ENCODE measurements at regions not wholly inside any gene's neighbourhood (a gene's known extent, or its start where the extent isn't known, plus 50 kb on each side); places are given as distances from the start of the nearest gene placed in this dataset.

DNA sequence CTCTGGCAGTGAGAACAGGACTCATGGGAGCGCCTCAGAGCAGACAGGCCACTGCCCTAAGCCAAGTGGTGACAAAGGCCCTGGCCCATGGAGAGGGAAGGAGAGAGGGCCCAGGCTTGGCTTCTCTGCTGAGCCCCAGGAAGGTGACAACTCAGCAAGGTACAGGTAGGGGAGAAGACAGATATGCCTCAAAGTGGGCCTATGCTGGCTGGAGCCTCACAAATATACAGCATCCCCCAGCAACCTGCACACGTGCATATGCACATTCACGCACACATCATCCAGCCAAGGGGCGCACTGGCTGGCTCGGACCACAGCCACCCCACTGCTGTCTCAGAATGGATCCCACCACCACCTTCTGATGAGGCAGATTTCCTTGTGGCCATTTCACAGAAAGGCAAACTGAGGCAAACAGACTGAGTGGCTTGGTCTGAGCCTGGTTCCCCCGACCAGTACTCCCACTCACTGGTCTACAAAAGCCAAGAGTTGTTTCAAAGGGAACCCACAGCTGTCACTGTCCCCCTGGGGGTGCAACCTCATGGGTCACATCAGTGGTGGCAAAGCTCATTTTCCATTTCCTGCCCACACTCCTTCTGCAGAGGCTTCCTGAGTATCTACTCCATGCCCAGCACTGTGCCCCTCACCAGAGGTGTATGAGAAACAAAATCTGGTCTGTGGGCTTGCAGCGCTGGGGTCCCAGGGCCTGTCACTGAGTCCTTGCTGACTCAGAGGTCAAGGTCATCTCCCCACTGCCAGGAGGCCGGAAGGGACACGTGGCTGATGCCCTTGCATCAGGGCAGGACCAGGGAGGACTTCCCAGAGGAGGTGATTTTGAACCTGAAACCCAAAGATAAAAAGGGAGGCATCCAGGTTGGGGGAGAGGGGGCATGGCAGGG lies 67.3 kb upstream of the PRR5 start:
- TF ChIP-seq, protein P1, sequence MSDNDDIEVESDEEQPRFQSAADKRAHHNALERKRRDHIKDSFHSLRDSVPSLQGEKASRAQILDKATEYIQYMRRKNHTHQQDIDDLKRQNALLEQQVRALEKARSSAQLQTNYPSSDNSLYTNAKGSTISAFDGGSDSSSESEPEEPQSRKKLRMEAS (IDR thresholded peaks at IDR 0.05), result no peak
- TF ChIP-seq HDAC2 (IDR thresholded peaks at IDR 0.05) (no peak), RAD21 (conservative IDR thresholded peaks at IDR 0.05 in 1 of 2, IDR thresholded peaks at IDR 0.05 in 1 of 2) (no peak), MYC (IDR thresholded peaks at IDR 0.05; ENCODE audit: borderline replicate concordance, low read length) (no peak)
- H3K4me2 ChIP-seq, result no peak overlapping the region
- no peak overlapping the region for H3K27ac ChIP-seq
- ChIA-PET POLR2A (no interaction called here), CTCF (interaction anchor here (1.1 to 2.0 kb wide), 3 partner anchors 8 to 641 kb away, joined by 3 to 6 read pairs (median 3); no protein-coding TSS in a partner anchor)
- H3K4me3 ChIP-seq, result no peak overlapping the region
- WGBS (ENCODE audit: missing lambda C conversion rate), result 47% methylated on average over 7 of the region's 9 CpGs
- H3K9me3 ChIP-seq, result no peaks in the 10 kb centered on the region
- no peak for FAIRE-seq
- no peak for DNase-seq (ENCODE audit: low read depth in 1 of 2, low spot score in 1 of 2)
- ATAC-seq, result no peak
- H3K4me1 ChIP-seq, result no peaks in the 10 kb centered on the region

DNA sequence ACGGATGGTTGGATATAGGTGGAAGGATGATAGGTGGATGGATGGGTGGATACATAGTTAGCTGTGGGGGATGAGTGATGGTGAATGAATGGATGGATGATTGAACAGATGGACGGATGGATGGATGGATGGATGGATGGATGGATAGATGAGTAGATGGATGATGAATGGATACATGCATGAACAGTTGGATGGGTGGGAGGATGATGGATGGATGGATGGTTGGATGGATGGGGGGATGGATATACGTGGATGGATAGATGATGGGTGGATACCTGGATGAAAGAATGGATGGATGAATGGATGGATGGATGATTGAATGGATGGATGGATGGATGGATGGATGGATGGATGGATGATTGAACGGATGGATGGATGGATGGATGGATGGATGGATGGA lies 68.4 kb upstream of the PRR5 start:
- Histone ChIP-seq H3K4me3 (no peak overlapping the region), H3K27ac (no peak overlapping the region), H3K4me1 (no peaks in the 10 kb centered on the region), H3K4me2 (no peak overlapping the region), H3K9me3 (no peaks in the 10 kb centered on the region)
- POLR2A ChIA-PET, result no interaction called here
- FAIRE-seq (no peak), DNase-seq (ENCODE audit: low read depth in 1 of 2, low spot score in 1 of 2) (no peak), ATAC-seq (no peak)
- 34% methylated on average over 4 of the region's 4 CpGs for WGBS (ENCODE audit: missing lambda C conversion rate)
- CTCF ChIA-PET, result no interaction called here
- TF ChIP-seq SMC3 (IDR thresholded peaks at IDR 0.05), result no peak
- TF ChIP-seq, protein P2, sequence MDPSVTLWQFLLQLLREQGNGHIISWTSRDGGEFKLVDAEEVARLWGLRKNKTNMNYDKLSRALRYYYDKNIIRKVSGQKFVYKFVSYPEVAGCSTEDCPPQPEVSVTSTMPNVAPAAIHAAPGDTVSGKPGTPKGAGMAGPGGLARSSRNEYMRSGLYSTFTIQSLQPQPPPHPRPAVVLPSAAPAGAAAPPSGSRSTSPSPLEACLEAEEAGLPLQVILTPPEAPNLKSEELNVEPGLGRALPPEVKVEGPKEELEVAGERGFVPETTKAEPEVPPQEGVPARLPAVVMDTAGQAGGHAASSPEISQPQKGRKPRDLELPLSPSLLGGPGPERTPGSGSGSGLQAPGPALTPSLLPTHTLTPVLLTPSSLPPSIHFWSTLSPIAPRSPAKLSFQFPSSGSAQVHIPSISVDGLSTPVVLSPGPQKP (IDR thresholded peaks at IDR 0.05; ENCODE audit: low read depth, low read length), result no peak
- no peak for TF ChIP-seq ZSCAN20 (CRISPR knock-in tag; IDR thresholded peaks at IDR 0.05)
- TF ChIP-seq MAZ (IDR thresholded peaks at IDR 0.05; ENCODE audit: borderline replicate concordance, low read depth, low read length), result no peak
- no peak for TF ChIP-seq EHF (CRISPR knock-in tag; IDR thresholded peaks at IDR 0.05)
- no peak for TF ChIP-seq ZFP36 (IDR thresholded peaks at IDR 0.05; ENCODE audit: borderline replicate concordance, partially characterized antibody)
- TF ChIP-seq MAFK (IDR thresholded peaks at IDR 0.05; ENCODE audit: partially characterized antibody), result no peak
- no peak for TF ChIP-seq HDAC2 (IDR thresholded peaks at IDR 0.05)
- no peak for TF ChIP-seq POLR2A (IDR thresholded peaks at IDR 0.05; ENCODE audit: low read length)
- no peak for TF ChIP-seq KDM5A (IDR thresholded peaks at IDR 0.05)
- no peak for TF ChIP-seq CBX8 (IDR thresholded peaks at IDR 0.05)
- TF ChIP-seq EP300 (IDR thresholded peaks at IDR 0.05), result no peak
- no peak for TF ChIP-seq JUN (IDR thresholded peaks at IDR 0.05)
- TF ChIP-seq, protein P3, sequence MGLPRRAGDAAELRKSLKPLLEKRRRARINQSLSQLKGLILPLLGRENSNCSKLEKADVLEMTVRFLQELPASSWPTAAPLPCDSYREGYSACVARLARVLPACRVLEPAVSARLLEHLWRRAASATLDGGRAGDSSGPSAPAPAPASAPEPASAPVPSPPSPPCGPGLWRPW (IDR thresholded peaks at IDR 0.05), result no peak
- no peak for TF ChIP-seq FOSL2 (IDR thresholded peaks at IDR 0.05)
- TF ChIP-seq FOSL2 (CRISPR knock-in tag; IDR thresholded peaks at IDR 0.05), result no peak
- no peak for TF ChIP-seq NPAS2 (CRISPR knock-in tag; IDR thresholded peaks at IDR 0.05; ENCODE audit: borderline replicate concordance)
- no peak for TF ChIP-seq HOXB13 (CRISPR knock-in tag; IDR thresholded peaks at IDR 0.05; ENCODE audit: low read depth)

DNA sequence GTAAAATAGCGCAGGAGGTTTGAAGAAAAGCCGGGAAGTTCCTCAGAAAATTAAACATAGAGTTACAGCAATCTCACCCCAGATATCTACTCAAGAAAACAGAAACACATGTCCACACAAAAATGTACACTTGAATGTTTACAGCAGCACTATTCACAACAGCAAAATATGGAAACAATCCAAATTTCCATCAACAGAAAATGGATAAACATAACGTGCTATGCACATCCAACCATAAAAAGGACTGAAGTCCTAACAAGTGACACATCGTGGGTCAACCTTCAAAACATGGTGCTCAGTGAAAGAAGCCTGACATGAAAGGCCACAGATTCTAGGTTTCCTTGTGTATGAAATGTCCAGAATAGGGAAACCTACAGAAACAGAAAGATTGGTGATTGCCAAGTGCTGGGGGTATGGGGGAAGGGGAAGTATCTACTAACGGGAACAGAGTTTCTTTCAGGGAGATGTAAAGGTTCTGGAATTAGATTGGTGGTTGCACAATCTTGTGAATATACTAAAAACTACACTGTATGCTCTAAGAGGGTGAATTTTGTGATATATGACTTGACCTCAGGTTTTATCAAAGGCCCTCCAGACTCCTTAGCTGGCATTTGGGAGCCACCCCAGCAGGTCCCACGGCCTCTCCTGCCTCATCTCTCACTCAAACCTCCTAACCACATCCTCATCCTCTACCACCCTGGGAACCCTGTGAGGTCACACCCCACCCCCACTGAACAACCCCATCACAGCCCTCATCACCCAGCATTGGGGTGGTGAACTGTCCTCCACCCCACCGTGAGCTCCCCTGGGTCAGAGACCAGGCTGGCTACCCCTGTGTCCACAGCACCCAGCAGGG lies 69.2 kb upstream of the PRR5 start:
- DNase-seq (ENCODE audit: low read depth in 1 of 2, low spot score in 1 of 2), result no peak
- 31% methylated on average over 6 of the region's 7 CpGs for WGBS (ENCODE audit: missing lambda C conversion rate)
- no peak for ATAC-seq
- ChIA-PET CTCF (no interaction called here), POLR2A (no interaction called here)
- no peak overlapping the region for H3K27ac ChIP-seq
- no peak overlapping the region for H3K4me2 ChIP-seq
- no peaks in the 10 kb centered on the region for H3K4me1 ChIP-seq
- no peak overlapping the region for H3K4me3 ChIP-seq
- H3K9me3 ChIP-seq, result no peaks in the 10 kb centered on the region
- FAIRE-seq, result no peak
- TF ChIP-seq KDM5A (IDR thresholded peaks at IDR 0.05), result no peak
- no peak for TF ChIP-seq KDM1A (IDR thresholded peaks at IDR 0.05; ENCODE audit: low read depth)
- TF ChIP-seq, protein P4, sequence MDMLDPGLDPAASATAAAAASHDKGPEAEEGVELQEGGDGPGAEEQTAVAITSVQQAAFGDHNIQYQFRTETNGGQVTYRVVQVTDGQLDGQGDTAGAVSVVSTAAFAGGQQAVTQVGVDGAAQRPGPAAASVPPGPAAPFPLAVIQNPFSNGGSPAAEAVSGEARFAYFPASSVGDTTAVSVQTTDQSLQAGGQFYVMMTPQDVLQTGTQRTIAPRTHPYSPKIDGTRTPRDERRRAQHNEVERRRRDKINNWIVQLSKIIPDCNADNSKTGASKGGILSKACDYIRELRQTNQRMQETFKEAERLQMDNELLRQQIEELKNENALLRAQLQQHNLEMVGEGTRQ (IDR thresholded peaks at IDR 0.05), result no peak
- no peak for TF ChIP-seq HDAC2 (IDR thresholded peaks at IDR 0.05)
- no peak for TF ChIP-seq RCOR1 (IDR thresholded peaks at IDR 0.05; ENCODE audit: low read depth, low read length)
- TF ChIP-seq, protein P5, sequence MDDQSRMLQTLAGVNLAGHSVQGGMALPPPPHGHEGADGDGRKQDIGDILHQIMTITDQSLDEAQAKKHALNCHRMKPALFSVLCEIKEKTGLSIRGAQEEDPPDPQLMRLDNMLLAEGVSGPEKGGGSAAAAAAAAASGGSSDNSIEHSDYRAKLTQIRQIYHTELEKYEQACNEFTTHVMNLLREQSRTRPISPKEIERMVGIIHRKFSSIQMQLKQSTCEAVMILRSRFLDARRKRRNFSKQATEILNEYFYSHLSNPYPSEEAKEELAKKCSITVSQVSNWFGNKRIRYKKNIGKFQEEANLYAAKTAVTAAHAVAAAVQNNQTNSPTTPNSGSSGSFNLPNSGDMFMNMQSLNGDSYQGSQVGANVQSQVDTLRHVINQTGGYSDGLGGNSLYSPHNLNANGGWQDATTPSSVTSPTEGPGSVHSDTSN (IDR thresholded peaks at IDR 0.05), result no peak
- TF ChIP-seq, protein P3 (IDR thresholded peaks at IDR 0.05), result no peak
- TF ChIP-seq TP53 (CRISPR knock-in tag; IDR thresholded peaks at IDR 0.05), result no peak
- TF ChIP-seq EP300 (IDR thresholded peaks at IDR 0.05), result no peak
- no peak for TF ChIP-seq CEBPB (IDR thresholded peaks at IDR 0.05)
- TF ChIP-seq PHF8 (IDR thresholded peaks at IDR 0.05; ENCODE audit: borderline replicate concordance, low read depth), result no peak
- TF ChIP-seq EHF (CRISPR knock-in tag; IDR thresholded peaks at IDR 0.05), result no peak
